Fibroblast of lung (primary cell): ENCODE measurements at regions not wholly inside any gene's neighbourhood (a gene's known extent, or its start where the extent isn't known, plus 50 kb on each side); places are given as distances from the start of the nearest gene placed in this dataset.

ENCODE experiments used
- DNase-seq, 2 donors: peaks; one replicate each; pipeline versions ENCODE4 v3.0.0 to v3.0.0-alpha.2; 2010; ENCODE audit warnings: low read depth in 2 of 2
- H2AFZ ChIP-seq: 2 replicates; pipeline ENCODE4 v1.5.1; 2012; ENCODE audit warnings: low read length, control low read depth, inconsistent platforms
- H3K27ac ChIP-seq: 2 replicates; pipeline ENCODE4 v1.5.1; 2011; ENCODE audit warnings: low read length, control low read depth; ENCODE audit not compliant: insufficient read depth
- H3K27me3 ChIP-seq: 2 replicates; pipeline ENCODE4 v1.5.1; 2011; ENCODE audit warnings: mild to moderate bottlenecking, low read length; ENCODE audit not compliant: control insufficient read depth, insufficient read depth
- H3K36me3 ChIP-seq: 2 replicates; pipeline ENCODE4 v1.5.1; 2011; ENCODE audit warnings: low read length; ENCODE audit not compliant: control insufficient read depth, insufficient read depth
- H3K4me1 ChIP-seq: 2 replicates; pipeline ENCODE4 v1.5.1; 2011; ENCODE audit warnings: low read length; ENCODE audit not compliant: control insufficient read depth, insufficient read depth; ENCODE audit errors: extremely low read depth
- H3K4me2 ChIP-seq: 2 replicates; pipeline ENCODE4 v1.5.1; 2011; ENCODE audit warnings: low read length, control low read depth; ENCODE audit not compliant: insufficient read depth; ENCODE audit errors: extremely low read depth
- H3K4me3 ChIP-seq, 4 experiments: fragments of 200-600 bp in 1 of 4; sonication (generic) in 1 of 4; replicated peaks in 1 of 4; 2 replicates each; pipeline ENCODE4 v1.5.1; 2011 to 2016; ENCODE audit warnings: low read length in 4 of 4, low read depth in 3 of 4, mild to moderate bottlenecking in 3 of 4, control low read depth in 2 of 4, inconsistent platforms in 1 of 4, mixed read lengths in 1 of 4; ENCODE audit not compliant: insufficient read depth in 1 of 4; ENCODE audit errors: control extremely low read depth in 1 of 4
- H3K79me2 ChIP-seq: 2 replicates; pipeline ENCODE4 v1.5.1; 2012; ENCODE audit warnings: mild to moderate bottlenecking, low read length, inconsistent platforms; ENCODE audit not compliant: control insufficient read depth, insufficient read depth
- H3K9ac ChIP-seq: 2 replicates; pipeline ENCODE4 v1.5.1; 2011; ENCODE audit warnings: mild to moderate bottlenecking, low read length, control low read depth; ENCODE audit not compliant: insufficient read depth
- H3K9me3 ChIP-seq: 2 replicates; pipeline ENCODE4 v1.5.1; 2012; ENCODE audit warnings: low read depth, low read length; ENCODE audit not compliant: control insufficient read depth, insufficient read depth
- H4K20me1 ChIP-seq: 2 replicates; pipeline ENCODE4 v1.5.1; 2011; ENCODE audit warnings: low read length; ENCODE audit not compliant: control insufficient read depth, insufficient read depth; ENCODE audit errors: extremely low read depth
- CTCF ChIP-seq, 2 donors: IDR thresholded peaks in 1 of 2; conservative IDR thresholded peaks in 1 of 2; 1 replicate in 1 of 2; 2 replicates in 1 of 2; pipeline ENCODE4 v1.5.1; 2011 to 2012; ENCODE audit warnings: low read length in 2 of 2, control low read depth in 1 of 2, inconsistent platforms in 1 of 2, low read depth in 1 of 2, mild to moderate bottlenecking in 1 of 2
- EZH2 ChIP-seq: IDR thresholded peaks from 2 replicates; pipeline ENCODE4 v1.5.1; 2012; ENCODE audit warnings: low read length, control low read depth, mild to moderate bottlenecking; ENCODE audit errors: missing control alignments

GRCh38 chr5:89199306-89199705, 316.3 kb upstream of the MEF2C start:
- H3K27ac ChIP-seq, result no peak overlapping the region
- H3K4me2 ChIP-seq, result no peak overlapping the region
- H3K9me3 ChIP-seq, result no peaks in the 10 kb centered on the region
- H2AFZ ChIP-seq, result no peak overlapping the region
- H3K4me1 ChIP-seq, result no peaks in the 10 kb centered on the region
- no peaks in the 10 kb centered on the region for H3K27me3 ChIP-seq
- no peaks in the 10 kb centered on the region for H3K79me2 ChIP-seq
- H3K36me3 ChIP-seq, result no peaks in the 10 kb centered on the region
- H3K9ac ChIP-seq, result no peak overlapping the region
- TF ChIP-seq EZH2, result no peak
- no peak for TF ChIP-seq CTCF (conservative IDR thresholded peaks at IDR 0.05 in 1 of 2, IDR thresholded peaks at IDR 0.05 in 1 of 2; ENCODE audit: low read depth in 1 of 2, low read length in 2 of 2)
- DNase-seq, result no peak
- no peak overlapping the region for H3K4me3 ChIP-seq
- no peaks in the 10 kb centered on the region for H4K20me1 ChIP-seq

DNA sequence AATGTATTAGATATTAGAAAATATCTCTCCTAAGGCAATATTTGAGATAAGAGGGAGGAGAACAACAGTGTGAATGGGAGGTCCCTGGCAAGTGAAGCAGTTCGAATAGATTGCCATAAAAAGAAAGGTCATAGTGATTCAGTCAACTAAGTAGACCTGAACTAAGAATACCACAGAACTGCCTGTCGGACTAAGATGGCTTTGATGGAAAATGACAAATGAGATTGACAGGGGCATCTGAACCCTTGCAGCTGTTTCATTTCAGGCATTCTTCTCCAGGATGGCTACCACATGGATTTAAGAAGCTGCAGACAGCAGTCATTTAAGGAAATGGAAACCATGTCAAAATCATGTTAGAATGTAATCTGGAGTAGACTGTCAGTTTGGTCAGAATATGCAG, 308.4 kb upstream of the MEF2C start:
- no peak overlapping the region for H3K4me3 ChIP-seq
- no peaks in the 10 kb centered on the region for H3K27me3 ChIP-seq
- H3K79me2 ChIP-seq, result no peaks in the 10 kb centered on the region
- no peak overlapping the region for H2AFZ ChIP-seq
- no peak overlapping the region for H3K27ac ChIP-seq
- DNase-seq, result no peak
- H3K4me1 ChIP-seq, result no peaks in the 10 kb centered on the region
- no peaks in the 10 kb centered on the region for H3K36me3 ChIP-seq
- TF ChIP-seq CTCF (conservative IDR thresholded peaks at IDR 0.05 in 1 of 2, IDR thresholded peaks at IDR 0.05 in 1 of 2; ENCODE audit: low read depth in 1 of 2, low read length in 2 of 2) (no peak), EZH2 (no peak)
- H4K20me1 ChIP-seq, result no peaks in the 10 kb centered on the region
- H3K9me3 ChIP-seq, result no peaks in the 10 kb centered on the region
- no peak overlapping the region for H3K9ac ChIP-seq
- H3K4me2 ChIP-seq, result no peak overlapping the region

DNA sequence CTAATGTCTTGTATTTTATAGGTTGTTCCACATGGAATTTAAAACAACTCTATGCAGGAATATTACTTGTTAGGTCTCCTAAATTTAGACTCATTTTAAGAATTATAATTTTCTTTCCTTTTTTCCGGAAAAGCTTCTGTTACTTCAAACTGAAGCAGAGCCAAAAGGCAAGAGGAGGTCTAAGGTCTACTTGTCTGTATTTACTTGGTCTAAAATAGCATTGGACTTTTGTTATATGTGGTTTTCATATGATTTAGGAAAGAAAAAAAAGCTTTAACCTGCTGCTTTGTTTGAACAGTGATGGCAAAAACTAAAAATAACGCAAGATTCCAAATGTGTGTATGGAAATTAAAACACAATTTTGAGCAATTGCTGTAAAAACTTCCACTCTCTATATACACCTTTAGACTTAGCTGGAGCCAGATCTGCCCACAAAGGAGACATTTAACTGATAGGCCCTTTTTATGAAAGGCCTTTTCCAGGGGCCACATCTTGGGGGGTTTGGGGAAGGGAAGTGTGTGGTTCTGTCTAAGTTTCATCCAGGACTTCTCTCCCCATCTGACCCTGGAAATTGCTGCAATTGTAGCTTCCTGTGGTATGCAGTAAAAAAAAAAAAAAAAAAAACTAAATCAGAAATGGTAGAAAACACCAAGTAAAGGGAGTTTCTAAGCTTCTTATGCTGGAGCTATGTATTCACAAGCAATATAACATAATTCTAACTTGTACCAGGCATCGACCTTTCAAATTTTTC, 307.7 kb upstream of the MEF2C start:
- TF ChIP-seq EZH2 (no peak), CTCF (conservative IDR thresholded peaks at IDR 0.05 in 1 of 2, IDR thresholded peaks at IDR 0.05 in 1 of 2; ENCODE audit: low read depth in 1 of 2, low read length in 2 of 2) (no peak)
- Histone ChIP-seq H3K27ac (no peak overlapping the region), H2AFZ (no peak overlapping the region)

More for the DNA sequence above, 307.7 kb upstream of the MEF2C start:
- Histone ChIP-seq H3K4me2 (no peak overlapping the region), H3K36me3 (no peaks in the 10 kb centered on the region), H3K27me3 (no peaks in the 10 kb centered on the region), H3K4me3 (no peak overlapping the region), H3K9me3 (no peaks in the 10 kb centered on the region), H4K20me1 (no peaks in the 10 kb centered on the region), H3K79me2 (no peaks in the 10 kb centered on the region), H3K4me1 (no peaks in the 10 kb centered on the region), H3K9ac (no peak overlapping the region)
- no peak for DNase-seq
